Loucy (cell line): ENCODE measurements at regions not wholly inside any gene's neighbourhood (a gene's known extent, or its start where the extent isn't known, plus 50 kb on each side); places are given as distances from the start of the nearest gene placed in this dataset.

Source experiments
- EZH2phosphoT487 ChIP-seq: fragments of 200-600 bp; IDR thresholded peaks from 2 replicates; pipeline ENCODE4 v1.6.1; 2018; ENCODE audit warnings: antibody characterized with exemption, mild to moderate bottlenecking, moderate library complexity, borderline replicate concordance
- TF ChIP-seq, protein P1 (sequence below): fragments of 200-600 bp; sonication (generic); conservative IDR thresholded peaks from 2 replicates; pipeline ENCODE4 v1.5.1; 2014; ENCODE audit warnings: mild to moderate bottlenecking, antibody characterized with exemption, low read length

DNA sequence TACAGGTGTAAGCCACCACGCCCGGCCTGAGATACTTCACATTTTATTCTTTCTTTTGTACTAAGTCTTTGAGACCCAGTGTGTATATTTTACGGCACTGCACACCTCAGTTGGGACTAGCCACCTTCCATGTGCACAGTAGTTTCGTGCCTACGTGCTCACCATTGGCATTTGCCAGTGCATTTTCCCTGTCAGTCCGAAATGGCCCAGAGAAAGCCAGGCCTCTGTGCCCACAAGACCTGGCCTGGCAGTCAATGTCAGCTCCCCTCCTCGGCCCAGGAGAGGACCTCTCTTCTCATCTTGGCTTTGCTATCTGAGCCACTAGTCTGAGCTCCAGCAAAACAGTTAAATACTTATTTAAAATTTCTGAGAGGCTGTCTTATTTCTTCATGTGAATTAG is 147.8 kb upstream of the KLHL29 start:
- TF ChIP-seq, protein P1, sequence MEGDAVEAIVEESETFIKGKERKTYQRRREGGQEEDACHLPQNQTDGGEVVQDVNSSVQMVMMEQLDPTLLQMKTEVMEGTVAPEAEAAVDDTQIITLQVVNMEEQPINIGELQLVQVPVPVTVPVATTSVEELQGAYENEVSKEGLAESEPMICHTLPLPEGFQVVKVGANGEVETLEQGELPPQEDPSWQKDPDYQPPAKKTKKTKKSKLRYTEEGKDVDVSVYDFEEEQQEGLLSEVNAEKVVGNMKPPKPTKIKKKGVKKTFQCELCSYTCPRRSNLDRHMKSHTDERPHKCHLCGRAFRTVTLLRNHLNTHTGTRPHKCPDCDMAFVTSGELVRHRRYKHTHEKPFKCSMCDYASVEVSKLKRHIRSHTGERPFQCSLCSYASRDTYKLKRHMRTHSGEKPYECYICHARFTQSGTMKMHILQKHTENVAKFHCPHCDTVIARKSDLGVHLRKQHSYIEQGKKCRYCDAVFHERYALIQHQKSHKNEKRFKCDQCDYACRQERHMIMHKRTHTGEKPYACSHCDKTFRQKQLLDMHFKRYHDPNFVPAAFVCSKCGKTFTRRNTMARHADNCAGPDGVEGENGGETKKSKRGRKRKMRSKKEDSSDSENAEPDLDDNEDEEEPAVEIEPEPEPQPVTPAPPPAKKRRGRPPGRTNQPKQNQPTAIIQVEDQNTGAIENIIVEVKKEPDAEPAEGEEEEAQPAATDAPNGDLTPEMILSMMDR: no peak
- no peak for TF ChIP-seq EZH2phosphoT487
